Osteoblast (primary cell): ENCODE measurements at regions not wholly inside any gene's neighbourhood (a gene's known extent, or its start where the extent isn't known, plus 50 kb on each side); places are given as distances from the start of the nearest gene placed in this dataset.

Experiments used
- DNase-seq: peaks from one replicate; pipeline ENCODE4 v3.0.0; 2011; ENCODE audit warnings: low spot score, mixed read lengths; ENCODE audit not compliant: insufficient read length; ENCODE audit errors: missing footprints
- H2AFZ ChIP-seq: 2 replicates; pipeline ENCODE4 v1.6.0; 2011; ENCODE audit warnings: mild to moderate bottlenecking, low read length
- H3K27ac ChIP-seq: 2 replicates; pipeline ENCODE4 v1.5.1; 2011; ENCODE audit warnings: mild to moderate bottlenecking, low read depth, low read length, moderate library complexity
- H3K27me3 ChIP-seq: 2 replicates; pipeline ENCODE4 v1.6.0; 2012; ENCODE audit warnings: mild to moderate bottlenecking, control low read depth, inconsistent platforms, low read length, moderate library complexity; ENCODE audit not compliant: insufficient read depth
- H3K36me3 ChIP-seq: 2 replicates; pipeline ENCODE4 v1.5.1; 2011; ENCODE audit warnings: mild to moderate bottlenecking, low read length, control low read depth, moderate library complexity; ENCODE audit not compliant: insufficient read depth
- H3K4me1 ChIP-seq: 2 replicates; pipeline ENCODE4 v1.5.1; 2011; ENCODE audit warnings: mild to moderate bottlenecking, low read length, control low read depth, moderate library complexity; ENCODE audit not compliant: insufficient read depth
- H3K4me2 ChIP-seq: 2 replicates; pipeline ENCODE4 v1.6.0; 2011; ENCODE audit warnings: mild to moderate bottlenecking, low read length; ENCODE audit not compliant: insufficient read depth
- H3K4me3 ChIP-seq: fragments of 200-600 bp; sonication (generic); 3 replicates; pipeline ENCODE4 v1.5.1; 2012; ENCODE audit warnings: mild to moderate bottlenecking, low read length, inconsistent platforms; ENCODE audit not compliant: insufficient read depth
- H3K79me2 ChIP-seq: 2 replicates; pipeline ENCODE4 v1.6.0; 2012; ENCODE audit warnings: mild to moderate bottlenecking, low read length, control low read depth, inconsistent platforms; ENCODE audit not compliant: insufficient read depth
- H3K9me3 ChIP-seq: 2 replicates; pipeline ENCODE4 v1.5.1; 2011; ENCODE audit warnings: low read depth, low read length, control low read depth
- H4K20me1 ChIP-seq: 2 replicates; pipeline ENCODE4 v1.6.0; 2012; ENCODE audit warnings: mild to moderate bottlenecking, low read length, control low read depth; ENCODE audit not compliant: insufficient read depth
- CTCF ChIP-seq: IDR thresholded peaks from 2 replicates; pipeline ENCODE4 v1.5.1; 2011; ENCODE audit warnings: mild to moderate bottlenecking, low read depth, low read length, moderate library complexity; ENCODE audit errors: extremely low read depth

- Histone ChIP-seq H3K36me3 (no peaks in the 10 kb centered on the region), H3K4me3 (no peak overlapping the region), H2AFZ (no peak overlapping the region), H3K27ac (no peak overlapping the region), H3K4me1 (no peaks in the 10 kb centered on the region), H3K79me2 (no peaks in the 10 kb centered on the region), H3K27me3 (peaks cover 19% of the 10 kb centered on the region), H3K4me2 (no peak overlapping the region), H3K9me3 (no peaks in the 10 kb centered on the region), H4K20me1 (no peaks in the 10 kb centered on the region)
- no peak for DNase-seq
- TF ChIP-seq CTCF: no peak
Observed at GRCh38 chr10:44172883-44173607, 211.9 kb downstream of the CXCL12 start.

- H3K4me1 ChIP-seq: no peaks in the 10 kb centered on the region
- H4K20me1 ChIP-seq: no peaks in the 10 kb centered on the region
- H3K36me3 ChIP-seq: no peaks in the 10 kb centered on the region
- H3K4me2 ChIP-seq: no peak overlapping the region
- H2AFZ ChIP-seq: no peak overlapping the region
- no peak overlapping the region for H3K4me3 ChIP-seq
- no peaks in the 10 kb centered on the region for H3K9me3 ChIP-seq
- H3K79me2 ChIP-seq: no peaks in the 10 kb centered on the region
- DNase-seq: no peak
- H3K27me3 ChIP-seq: peaks cover 19% of the 10 kb centered on the region
- H3K27ac ChIP-seq: no peak overlapping the region
- no peak for TF ChIP-seq CTCF
Observed at GRCh38 chr10:44171765-44172164, 213.1 kb downstream of the CXCL12 start.

- Histone ChIP-seq H3K9me3 (no peaks in the 10 kb centered on the region), H3K4me1 (no peaks in the 10 kb centered on the region), H3K36me3 (no peaks in the 10 kb centered on the region), H3K4me3 (no peak overlapping the region), H3K79me2 (no peaks in the 10 kb centered on the region), H3K27me3 (peaks cover 15% of the 10 kb centered on the region), H2AFZ (no peak overlapping the region), H3K4me2 (no peak overlapping the region), H4K20me1 (no peaks in the 10 kb centered on the region), H3K27ac (no peak overlapping the region)
- TF ChIP-seq CTCF: no peak
- DNase-seq: no peak
Observed at GRCh38 chr10:44168478-44168877, 216.4 kb downstream of the CXCL12 start.

- Histone ChIP-seq H3K36me3 (no peaks in the 10 kb centered on the region), H3K9me3 (no peaks in the 10 kb centered on the region), H4K20me1 (no peaks in the 10 kb centered on the region), H3K27ac (no peak overlapping the region), H2AFZ (no peak overlapping the region), H3K27me3 (peaks cover 15% of the 10 kb centered on the region), H3K79me2 (no peaks in the 10 kb centered on the region), H3K4me3 (no peak overlapping the region), H3K4me1 (no peaks in the 10 kb centered on the region), H3K4me2 (no peak overlapping the region)
- TF ChIP-seq CTCF: no peak
- DNase-seq: no peak
Observed at GRCh38 chr10:44167752-44168151, 217.1 kb downstream of the CXCL12 start.
